22Rv1 (cell line): ENCODE measurements at regions not wholly inside any gene's neighbourhood (a gene's known extent, or its start where the extent isn't known, plus 50 kb on each side); places are given as distances from the start of the nearest gene placed in this dataset.
"Not testable (repeated sequence)": the region's sequence is repeated elsewhere in the genome, so short reads cannot be mapped to it uniquely, and the experiment has no call there.

ENCODE experiments used
- H3K27ac ChIP-seq: fragments of 450-650 bp; 2 replicates; pipeline ENCODE4 v1.5.1; 2017
- CTCF ChIP-seq: fragments of 450-650 bp; IDR thresholded peaks from 2 replicates; pipeline ENCODE4 v1.5.1; 2017; ENCODE audit warnings: mild to moderate bottlenecking
- ZFX ChIP-seq: fragments of 450-650 bp; IDR thresholded peaks from 2 replicates; pipeline ENCODE4 v1.6.1; 2017; ENCODE audit warnings: antibody characterized with exemption, borderline replicate concordance

GRCh38 chrX:150203248-150203645 is 159.9 kb upstream of the MAMLD1 start:
- TF ChIP-seq CTCF, result no peak
- no peak overlapping the region for H3K27ac ChIP-seq

GRCh38 chrX:150205011-150205410 is 158.1 kb upstream of the MAMLD1 start:
- no peak overlapping the region for H3K27ac ChIP-seq
- TF ChIP-seq ZFX (no peak), CTCF (peak; percentile 15; the same call in 1 of the 2 replicates)

- no peak for TF ChIP-seq CTCF
- no peak overlapping the region for H3K27ac ChIP-seq
Observed at GRCh38 chrX:150207733-150208132, 155.4 kb upstream of the MAMLD1 start.

- TF ChIP-seq CTCF, result no peak
- TF ChIP-seq ZFX, result no peak
- H3K27ac ChIP-seq, result no peak overlapping the region
Observed at GRCh38 chrX:150211988-150212387, 151.1 kb upstream of the MAMLD1 start.

- H3K27ac ChIP-seq, result no peak overlapping the region
- no peak for TF ChIP-seq CTCF
- no peak for TF ChIP-seq ZFX
Observed at GRCh38 chrX:150212672-150213480, 150.2 kb upstream of the MAMLD1 start.

- H3K27ac ChIP-seq, result no peak overlapping the region
- TF ChIP-seq ZFX (no peak), CTCF (no peak)
Observed at GRCh38 chrX:150213481-150214030, 149.6 kb upstream of the MAMLD1 start.

- not testable (repeated sequence) for H3K27ac ChIP-seq
Observed at GRCh38 chrX:150216000-150216399, 147.1 kb upstream of the MAMLD1 start.
